Activated naive CD8-positive, alpha-beta T cell treated with anti-CD3 and anti-CD28 coated beads, Interleukin-2, amount 50 U/mL, for 16 hours (primary cell): ENCODE measurements at regions not wholly inside any gene's neighbourhood (a gene's known extent, or its start where the extent isn't known, plus 50 kb on each side); places are given as distances from the start of the nearest gene placed in this dataset.
"Not testable (repeated sequence)": the region's sequence is repeated elsewhere in the genome, so short reads cannot be mapped to it uniquely, and the experiment has no call there.

Experiments used
- DNase-seq: peaks from one replicate; pipeline ENCODE4 v3.0.0-alpha.2; 2020; ENCODE audit warnings: low read depth, low spot score

DNA sequence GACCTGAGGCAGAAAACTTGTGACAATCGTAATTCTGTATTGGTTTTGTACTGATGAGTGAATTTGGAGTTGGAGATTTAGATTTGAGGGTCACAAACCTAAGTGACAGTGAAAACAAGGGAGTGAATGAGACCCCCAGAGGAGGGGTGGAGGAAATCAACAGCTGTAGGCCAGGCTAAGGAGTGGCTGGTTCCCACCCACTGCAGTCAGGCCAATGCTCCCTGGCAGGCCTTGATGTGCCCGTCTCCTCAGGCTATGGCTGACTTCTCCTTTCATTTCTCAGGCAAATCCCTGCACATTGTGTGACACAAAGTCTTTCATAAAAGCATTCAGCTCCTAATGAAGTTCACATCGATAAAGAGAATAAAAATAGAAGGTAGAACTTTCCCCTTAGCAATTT, 557.6 kb downstream of the CETN3 start:
- no peak for DNase-seq

DNA sequence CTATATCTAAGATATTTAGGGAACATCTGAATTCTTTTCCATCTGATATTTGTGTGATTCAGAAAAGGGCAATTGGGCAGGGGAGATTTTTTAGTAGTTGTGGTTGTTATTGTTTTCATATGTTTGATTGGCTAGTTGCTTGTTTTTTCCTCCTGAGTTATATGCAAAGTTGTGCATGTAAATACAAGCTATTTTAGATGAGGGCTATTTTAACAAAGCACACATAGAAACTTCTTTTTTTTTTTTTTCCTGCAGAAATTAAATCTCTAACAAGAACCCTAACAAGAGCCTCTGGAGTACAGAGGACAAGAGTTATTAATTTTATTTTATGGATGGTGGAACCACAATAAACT, 559.1 kb downstream of the CETN3 start:
- no peak for DNase-seq

DNA sequence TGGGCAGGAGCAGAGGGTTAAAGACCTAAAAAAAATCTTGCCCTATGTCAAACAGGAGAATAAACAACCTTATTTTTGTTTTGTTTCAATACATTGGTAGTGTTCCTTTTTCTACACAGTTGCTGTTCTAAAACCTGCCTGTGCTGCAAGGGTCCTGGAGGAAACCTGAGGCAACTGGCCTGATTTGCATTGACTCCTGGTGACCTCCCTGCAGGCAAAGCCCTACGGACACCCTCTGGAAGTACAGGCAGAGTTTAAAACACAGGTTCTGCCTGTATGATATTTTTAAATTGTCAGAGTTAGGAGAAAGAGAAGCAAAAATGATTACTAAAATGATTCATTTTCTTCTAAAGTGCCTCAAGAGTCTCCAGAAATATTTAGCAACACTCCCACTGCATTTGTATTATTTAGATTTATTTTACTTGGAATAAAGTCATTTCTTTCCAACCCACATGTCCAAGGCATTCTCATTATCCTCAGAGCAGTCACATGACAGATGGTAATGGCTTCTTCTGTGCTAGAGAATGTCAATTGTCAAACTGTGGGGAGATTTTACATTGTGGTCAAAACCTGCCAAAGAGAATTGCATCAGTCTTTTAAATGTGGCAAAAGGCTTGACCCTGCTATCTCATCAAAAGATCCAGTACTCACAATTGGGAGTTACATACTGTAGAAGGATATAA, 559.6 kb downstream of the CETN3 start:
- DNase-seq, result no peak

DNA sequence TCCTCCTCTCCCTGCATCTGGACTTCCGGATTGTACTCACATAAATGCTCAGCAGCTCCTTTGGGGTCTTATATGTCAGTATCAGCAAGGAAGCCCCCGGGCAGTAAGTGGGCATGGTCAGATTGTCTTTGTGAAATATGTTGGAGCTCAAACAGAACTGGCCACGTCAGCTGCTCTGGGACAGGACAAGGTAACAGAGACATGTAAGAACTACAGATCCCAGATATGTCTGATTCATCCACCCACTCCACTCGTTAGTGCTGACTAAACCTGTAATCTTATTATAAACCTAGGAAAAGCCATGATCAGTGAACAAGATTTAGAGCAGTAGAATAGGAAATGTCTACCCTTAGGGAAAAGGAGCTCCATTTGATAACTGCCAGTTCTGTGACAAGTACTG, 561.8 kb downstream of the CETN3 start:
- DNase-seq, result no peak

DNA sequence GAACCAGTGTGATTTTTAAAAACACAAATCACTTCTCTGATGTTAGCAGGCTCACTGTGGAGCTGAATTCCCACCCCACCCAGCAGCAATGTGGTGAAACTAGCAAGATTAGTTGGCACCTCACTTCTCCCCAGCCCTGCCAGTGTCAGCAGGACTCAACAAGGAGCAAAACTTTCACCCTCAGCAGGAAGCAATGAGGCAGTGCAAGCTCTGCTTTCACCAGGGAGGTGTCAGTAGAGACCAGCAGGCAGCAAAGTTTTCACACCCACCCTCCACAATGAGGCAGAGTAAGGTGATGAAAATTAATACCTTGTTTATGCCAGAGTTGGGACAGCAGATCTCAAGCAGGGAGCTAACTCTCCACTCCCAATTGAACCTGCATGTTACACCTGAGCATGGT, 565.0 kb downstream of the CETN3 start:
- no peak for DNase-seq

DNA sequence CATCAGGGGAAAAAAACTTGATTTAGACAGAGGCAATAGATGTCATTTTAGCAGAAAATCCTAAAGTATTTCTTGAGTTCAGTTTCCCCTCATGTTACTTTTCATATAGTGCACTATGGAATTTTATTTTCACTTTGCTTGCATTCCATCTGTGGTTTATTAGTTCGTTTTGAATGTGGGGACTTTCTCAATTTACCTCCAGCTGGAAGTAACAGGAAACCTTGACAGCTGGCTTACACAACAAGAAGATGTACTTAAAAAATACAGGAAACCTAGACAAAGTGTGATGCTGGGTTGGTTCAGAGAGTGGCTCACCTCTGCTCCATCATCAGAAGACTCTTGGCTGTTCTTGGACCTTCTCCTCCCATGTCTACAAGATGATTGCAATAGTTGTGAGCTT, 567.0 kb downstream of the CETN3 start:
- DNase-seq, result no peak

DNA sequence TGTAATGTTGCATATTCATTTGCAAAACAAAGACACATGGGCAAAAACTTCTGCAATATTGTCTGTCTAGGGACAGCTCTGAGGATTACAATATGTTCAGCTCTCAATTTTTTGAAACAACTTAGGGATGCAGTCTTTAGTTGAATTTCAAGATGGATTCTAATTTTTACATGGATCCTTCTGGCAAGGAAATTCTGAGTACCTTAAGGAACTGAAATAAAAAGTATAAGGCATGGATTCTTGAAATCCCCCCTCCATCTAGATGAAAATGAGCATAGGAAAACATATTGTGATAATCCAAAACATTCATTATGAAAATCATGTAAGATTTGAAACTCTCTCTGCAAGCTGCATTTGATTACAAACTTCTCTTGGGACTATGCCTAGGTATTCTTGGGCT, 568.6 kb downstream of the CETN3 start:
- no peak for DNase-seq

DNA sequence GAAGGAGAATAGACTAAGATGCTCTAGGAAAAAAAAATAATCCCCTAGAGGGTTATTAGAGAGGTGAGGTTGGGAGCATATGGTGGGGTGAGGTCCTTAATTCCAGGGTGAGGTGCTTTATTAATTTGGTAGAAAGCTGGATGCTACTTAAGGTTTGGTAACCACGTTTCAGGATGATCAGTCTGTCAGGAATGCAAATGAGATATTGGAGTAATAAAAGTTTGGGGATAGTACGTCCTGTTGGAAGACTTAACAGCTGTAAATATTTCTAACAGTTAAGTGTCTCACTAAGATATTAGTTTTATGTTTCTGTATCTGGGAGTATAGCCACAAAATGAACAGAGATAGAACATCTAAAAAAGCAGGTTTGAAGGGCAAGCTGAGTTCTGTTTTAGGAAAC, 578.9 kb downstream of the CETN3 start:
- no peak for DNase-seq

DNA sequence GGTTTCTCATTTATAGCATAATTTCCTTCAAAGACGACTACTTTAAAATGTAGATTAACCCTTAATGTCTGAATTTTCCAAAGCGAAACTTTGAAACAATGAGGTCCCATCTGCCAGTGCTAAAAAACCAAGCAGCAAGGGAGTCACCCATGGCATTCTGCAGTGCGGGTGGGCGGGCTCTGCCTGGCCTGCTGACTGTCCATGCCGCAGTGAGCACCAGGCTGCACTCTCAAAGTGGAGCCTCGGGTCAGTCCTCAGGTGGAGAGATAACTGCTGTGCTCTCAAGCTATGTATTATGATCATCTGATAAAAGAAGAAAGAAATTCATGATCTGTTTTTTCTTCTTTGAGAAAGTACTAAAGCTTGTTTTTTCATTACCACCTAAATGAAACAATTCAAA, 581.6 kb downstream of the CETN3 start:
- no peak for DNase-seq

DNA sequence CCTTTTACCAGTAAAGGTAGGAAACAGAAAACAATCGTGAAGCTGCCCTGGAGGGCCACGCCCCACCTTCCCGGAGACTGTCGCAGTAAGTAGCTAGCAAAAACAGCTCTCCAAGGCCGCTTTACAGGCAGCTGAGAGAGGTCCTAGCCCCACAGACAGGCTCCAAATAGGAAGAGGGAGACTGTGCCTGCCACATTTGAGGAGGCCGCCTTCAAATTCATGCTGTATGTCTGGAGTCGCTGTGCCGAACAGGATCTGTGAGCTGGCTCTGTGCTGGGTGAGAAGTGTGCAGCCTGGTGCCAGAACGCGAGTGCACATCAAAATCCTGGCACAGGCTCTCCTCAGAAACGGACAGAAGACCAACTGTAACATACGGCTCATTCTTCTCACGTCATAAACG, 582.2 kb downstream of the CETN3 start:
- DNase-seq, result no peak

DNA sequence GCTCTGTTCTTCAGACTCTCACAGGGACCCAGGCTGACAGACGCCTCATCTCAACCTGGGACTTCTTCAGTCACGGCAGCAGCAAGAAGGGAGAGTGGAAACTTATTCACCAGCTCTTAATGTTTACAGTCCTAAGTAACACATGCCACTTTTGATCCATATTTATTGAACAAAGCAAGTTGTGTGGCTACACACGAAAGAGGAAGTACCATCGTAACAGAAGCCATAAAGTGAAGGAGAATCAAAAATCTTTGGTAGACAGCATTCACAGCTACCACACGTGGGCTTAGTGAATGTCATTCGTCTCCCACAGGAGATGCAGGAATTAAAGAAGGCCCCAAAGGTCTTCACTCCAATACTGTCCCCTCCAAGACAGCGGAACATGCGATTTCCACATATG, 582.6 kb downstream of the CETN3 start:
- no peak for DNase-seq

DNA sequence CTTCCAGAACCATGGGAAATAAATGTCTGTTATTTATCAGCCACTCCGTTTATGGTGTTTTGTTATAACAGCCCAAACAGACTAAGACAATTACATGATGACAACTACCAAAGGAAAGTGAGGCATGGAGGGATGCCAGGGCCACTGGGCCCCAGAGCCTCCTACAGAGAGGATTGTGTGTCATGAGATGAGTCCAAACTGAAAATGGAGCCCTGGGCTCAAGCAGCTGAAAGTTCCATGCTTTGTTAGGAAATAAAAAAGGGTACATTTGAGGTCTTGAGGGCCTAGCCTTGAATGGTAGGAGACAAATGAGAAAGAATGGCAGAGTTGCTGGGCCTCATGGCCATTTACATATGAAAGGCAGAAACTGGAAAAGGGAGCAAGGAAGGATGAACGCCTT, 586.5 kb downstream of the CETN3 start:
- DNase-seq, result no peak

DNA sequence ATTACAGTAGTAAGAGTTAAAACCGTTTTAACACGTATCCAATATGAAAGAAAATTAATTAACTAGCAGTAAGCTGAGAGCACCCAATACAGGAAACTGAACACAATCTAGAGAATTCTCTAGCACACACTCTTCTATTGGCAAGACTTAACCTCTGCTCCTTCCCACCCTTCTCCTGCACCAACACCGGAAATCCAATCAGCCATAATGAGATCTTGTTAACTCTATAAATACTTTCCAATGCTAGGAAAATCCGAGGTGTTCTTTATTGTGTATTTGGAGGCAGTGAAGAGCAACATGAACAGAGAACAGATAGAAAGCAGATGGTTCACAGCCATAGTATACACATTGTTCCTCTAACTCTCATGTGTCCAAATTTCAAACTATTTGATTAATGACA, 591.7 kb downstream of the CETN3 start:
- no peak for DNase-seq

DNA sequence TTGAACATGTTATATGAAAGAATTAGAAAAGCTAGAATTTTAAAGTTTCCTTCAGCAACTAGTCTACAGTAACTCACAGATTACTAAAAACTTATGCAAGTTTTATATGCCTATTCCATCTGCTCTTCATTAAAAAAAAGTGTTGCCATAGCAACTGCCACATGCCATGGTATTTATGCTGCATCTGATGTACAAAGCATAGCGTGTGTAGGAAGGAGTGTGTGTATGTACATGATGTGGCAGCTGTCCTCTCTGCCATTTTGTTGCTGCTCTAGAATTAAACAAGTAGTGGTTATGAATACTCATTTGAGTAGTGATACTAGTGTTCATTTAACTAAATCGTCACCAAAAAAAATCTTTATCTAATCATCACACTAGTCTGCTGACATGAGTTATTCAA, 593.5 kb downstream of the CETN3 start:
- no peak for DNase-seq

DNA sequence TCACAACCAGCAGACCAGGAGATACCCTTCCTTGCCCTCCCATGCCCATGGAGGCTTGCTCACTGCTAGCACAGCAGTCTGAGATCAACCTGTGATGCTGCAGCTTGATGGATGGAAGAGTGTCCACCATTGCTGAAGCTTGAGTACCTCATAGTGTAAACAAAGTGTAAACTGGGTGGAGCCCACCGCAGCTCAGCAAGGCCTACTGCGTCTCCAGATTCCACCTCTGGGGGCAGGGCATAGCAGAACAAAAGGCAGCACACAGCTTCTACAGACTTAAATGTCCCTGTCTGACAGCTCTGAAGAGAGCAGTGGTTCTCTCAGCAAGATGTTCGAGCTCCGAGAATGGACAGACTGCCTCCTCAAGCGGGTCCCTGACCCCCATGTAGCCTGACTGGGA, 608.8 kb downstream of the CETN3 start:
- DNase-seq, result not testable (repeated sequence)

DNA sequence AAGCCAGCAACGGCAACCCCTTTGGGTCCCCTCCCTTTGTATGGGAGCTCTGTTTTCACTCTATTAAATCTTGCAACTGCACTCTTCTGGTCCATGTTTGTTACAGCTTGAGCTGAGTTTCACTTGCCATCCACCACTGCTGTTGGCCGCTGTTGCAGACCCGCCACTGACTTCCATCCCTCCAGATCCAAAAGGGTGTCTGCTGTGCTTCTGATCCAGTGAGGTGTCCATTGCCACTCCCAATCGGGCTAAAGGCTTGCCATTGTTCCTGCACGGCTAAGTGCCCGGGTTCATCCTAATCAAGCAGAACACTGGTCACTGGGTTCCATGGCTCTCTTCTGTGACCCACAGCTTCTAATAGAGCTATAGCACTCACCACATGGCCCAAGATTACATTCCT, 615.1 kb downstream of the CETN3 start:
- not testable (repeated sequence) for DNase-seq

DNA sequence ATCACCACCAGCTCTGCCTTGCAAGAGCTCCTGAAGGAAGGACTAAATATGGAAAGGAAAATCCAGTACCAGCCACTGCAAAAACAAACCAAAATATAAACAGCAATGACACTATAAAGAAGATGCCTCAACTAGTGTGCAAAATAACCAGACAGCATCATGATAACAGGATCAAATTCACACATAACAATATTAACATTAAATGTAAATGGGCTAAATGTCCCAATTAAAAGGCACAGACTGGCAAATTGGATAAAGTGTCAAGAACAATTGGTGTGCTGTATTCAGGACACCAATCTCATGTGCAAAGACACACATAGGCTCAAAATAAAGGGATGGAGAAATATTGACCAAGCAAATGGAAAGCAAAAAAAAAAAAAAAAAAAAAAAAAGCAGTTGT, 629.8 kb downstream of the CETN3 start:
- not testable (repeated sequence) for DNase-seq

DNA sequence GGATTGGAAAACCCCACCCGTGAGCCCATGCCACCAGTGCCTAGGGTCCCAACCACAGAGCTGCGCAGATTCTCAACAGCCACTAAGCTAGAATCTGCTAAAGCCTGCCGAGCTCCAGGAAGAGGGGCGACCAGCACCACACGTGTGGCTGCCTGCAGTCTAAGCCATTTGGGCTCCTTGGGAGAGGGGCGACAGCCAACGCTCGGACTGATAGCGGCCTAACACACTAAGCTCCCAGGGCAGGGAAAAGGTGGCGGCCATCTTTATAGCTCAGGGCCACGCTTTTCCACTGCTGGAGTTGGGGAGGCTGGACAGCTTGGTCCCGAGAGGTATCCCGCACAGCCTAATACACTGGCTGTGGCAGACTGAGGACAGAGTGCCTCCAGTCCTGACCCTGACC, 631.8 kb downstream of the CETN3 start:
- no peak for DNase-seq

DNA sequence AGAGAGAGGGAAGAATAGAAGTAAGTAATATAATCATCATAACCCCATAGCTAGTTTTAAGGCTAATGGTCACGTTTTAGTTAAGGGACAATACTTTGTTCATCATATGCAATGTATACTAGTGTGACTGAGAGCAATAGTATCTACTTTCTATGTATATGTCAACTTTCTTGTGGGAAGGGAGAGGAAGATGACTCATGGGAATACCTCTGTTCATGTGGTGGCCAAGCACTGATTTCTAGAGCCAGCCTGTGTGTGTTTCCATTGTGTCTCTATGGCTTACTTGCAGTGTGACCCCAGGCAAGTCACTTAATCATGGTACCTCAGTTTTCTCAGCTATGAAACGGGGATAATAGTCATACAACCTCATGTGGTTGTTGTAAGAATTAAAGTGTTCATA, 639.6 kb downstream of the CETN3 start:
- no peak for DNase-seq

DNA sequence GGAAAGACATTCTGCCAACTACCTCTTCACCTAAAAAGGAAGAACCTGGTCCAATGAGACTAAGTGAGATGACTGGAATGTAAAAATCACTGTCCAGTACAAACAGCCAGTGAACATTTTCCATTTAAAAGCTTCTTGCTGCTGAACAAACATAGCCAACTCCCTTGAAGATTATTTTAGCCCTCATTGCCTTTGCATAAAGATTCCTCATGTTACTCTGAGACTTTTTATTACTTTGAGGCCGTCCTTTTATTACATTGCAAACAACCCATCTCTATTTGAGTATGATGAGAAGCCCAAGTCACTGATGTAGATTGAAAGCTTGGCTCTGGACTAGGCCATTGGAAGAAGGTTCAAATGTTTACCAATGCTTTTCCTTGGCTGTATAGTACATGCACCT, 649.8 kb downstream of the CETN3 start:
- no peak for DNase-seq

DNA sequence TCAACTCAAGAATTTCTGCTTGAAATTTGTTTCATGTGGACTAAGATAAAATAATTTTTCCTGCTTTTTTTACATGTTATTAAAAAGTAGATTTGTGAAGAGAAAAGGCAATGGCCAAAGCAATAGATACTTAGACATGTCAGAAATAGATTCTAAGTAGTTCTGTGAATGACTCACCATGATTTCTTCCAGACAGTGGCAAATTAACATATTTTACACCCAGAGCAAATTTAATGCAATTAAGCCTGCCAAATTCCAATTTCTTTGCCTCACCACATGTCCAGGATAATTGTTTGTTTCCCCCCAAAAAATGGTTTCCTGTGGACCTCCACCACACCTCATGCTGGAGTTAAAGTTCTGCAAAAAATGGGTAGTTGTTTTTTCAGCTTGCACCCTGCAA, 651.4 kb downstream of the CETN3 start:
- DNase-seq, result no peak

DNA sequence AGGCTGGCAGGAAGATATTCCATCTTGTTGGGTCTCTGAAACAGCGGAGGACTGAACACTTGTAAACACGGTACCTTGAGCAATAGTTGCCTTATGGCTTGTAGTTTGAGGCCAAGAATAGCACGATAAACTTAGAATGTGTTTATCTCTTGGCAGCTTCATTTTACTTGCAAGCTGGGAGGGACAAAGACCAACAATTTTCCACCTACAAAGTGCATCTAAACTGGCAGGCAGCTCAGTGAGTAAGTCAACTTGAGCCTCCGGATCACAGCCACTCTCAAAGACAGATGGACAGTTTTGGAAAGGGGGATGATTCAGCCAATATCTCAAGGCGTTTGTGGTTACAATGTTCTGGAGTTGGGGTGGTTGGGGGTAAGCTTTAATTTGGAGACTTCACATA, 652.6 kb downstream of the CETN3 start:
- no peak for DNase-seq

DNA sequence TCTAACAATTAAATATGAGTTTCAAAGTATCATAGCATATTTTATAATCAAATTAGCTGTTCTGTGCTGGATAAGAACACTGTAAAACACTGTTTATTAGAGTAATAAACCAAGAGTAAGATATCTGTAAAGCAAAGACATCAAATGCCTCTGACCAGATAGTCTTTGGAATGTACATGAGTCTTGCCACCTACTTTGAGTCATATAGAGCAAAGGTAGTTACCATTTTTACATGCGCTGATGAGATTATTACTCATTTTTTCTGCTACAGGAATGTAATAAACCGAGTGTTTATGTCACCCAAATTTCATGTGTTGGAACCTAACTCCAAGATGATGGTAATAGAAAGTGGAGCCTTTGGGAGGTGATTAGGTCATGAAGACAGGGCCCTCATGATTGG, 654.5 kb downstream of the CETN3 start:
- no peak for DNase-seq

DNA sequence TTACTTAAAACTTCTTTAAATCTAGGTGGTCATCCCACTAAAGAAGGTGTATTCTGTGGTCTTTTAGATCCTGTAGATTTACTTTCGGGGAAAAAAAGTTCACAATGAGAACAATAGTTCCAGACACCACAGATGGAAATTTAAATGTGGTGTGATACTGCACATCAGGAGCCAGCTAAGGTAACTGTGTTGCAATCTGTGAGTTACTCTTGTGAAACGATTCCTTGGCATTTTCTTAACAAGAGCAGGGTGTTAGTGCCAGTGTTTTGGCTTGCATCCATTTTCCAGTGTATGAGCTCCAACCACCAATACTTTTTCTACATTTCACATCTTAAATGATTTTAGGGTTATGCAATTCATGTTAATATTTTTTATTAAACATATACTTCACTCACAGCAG, 674.5 kb downstream of the CETN3 start:
- no peak for DNase-seq

DNA sequence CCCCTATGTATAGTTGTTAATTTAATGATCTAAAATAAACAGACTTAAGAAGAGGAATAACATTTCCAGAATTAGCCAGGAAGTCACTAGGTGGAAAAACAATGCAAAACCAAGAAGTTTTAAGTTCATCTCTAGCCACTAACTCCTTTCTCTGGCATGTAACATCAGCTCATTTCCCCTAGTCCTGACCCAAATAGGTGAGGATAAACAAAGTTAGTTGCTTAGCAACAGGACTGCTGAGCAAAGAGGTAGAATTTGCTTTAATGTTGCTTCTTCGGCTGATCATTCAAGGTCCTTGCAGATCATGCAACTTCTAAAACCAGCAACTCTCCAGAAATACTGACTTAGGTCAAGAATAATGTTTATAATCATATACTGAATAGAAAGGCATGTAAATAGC, 675.8 kb downstream of the CETN3 start:
- DNase-seq, result no peak
